ENCODE measurements at regions not wholly inside any gene's neighbourhood (a gene's known extent, or its start where the extent isn't known, plus 50 kb on each side); places are given as distances from the start of the nearest gene placed in this dataset.

DNA sequence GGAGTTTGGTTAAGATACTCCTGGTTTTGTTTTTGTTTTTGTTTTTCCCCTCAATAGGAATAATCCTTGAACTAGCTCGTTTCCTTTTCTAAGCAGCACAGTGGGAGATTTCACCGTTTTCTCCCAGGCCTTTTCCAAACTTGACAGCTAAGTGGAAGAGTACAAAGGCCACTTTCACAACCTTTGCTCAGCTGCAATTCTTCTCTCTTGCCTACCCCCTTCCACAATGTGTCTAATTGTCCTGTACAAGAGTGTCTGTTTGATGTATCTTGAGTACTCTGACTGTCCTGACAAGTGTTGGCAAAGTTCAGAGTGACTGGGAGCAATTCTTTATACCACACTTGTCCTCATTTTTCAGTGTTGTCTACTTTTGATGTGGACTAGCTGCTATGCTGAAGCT, 674.3 kb upstream of the AMOT start:
- intact Hi-C loops (cut with micrococcal nuclease): no loop called here
- BruUV-seq (replicated peaks): no TSS peak
- no peak overlapping the region for H3K4me3 ChIP-seq
- TF ChIP-seq RBM17 (IDR thresholded peaks at IDR 0.05; ENCODE audit: borderline replicate concordance, low read depth, low read length) (no peak), ETS2 (tag; IDR thresholded peaks at IDR 0.05; ENCODE audit: borderline replicate concordance, poor library complexity, severe bottlenecking) (no peak), ZNF175 (CRISPR knock-in tag; IDR thresholded peaks at IDR 0.05; ENCODE audit: low read depth) (no peak), KLF13 (tag; IDR thresholded peaks at IDR 0.05; ENCODE audit: borderline replicate concordance, low read depth) (no peak), HDAC3 (IDR thresholded peaks at IDR 0.05; ENCODE audit: borderline replicate concordance, partially characterized antibody) (no peak), YY1 (IDR thresholded peaks at IDR 0.05; ENCODE audit: borderline replicate concordance in 1 of 3, control insufficient read depth in 1 of 3, extremely low read depth in 1 of 3, insufficient read depth in 3 of 3, insufficient read length in 1 of 3, insufficient replicate concordance in 2 of 3, low read depth in 1 of 3, low read length in 2 of 3) (no peak), ZBTB8A (IDR thresholded peaks at IDR 0.05; ENCODE audit: partially characterized antibody) (no peak), NONO (IDR thresholded peaks at IDR 0.05; ENCODE audit: low read depth in 2 of 2, low read length in 1 of 2) (no peak), SOX6 (IDR thresholded peaks at IDR 0.05) (no peak), ZBED1 (IDR thresholded peaks at IDR 0.05) (no peak), MCM5 (IDR thresholded peaks at IDR 0.05; ENCODE audit: low read depth) (no peak)
- TF ChIP-seq, protein P1, sequence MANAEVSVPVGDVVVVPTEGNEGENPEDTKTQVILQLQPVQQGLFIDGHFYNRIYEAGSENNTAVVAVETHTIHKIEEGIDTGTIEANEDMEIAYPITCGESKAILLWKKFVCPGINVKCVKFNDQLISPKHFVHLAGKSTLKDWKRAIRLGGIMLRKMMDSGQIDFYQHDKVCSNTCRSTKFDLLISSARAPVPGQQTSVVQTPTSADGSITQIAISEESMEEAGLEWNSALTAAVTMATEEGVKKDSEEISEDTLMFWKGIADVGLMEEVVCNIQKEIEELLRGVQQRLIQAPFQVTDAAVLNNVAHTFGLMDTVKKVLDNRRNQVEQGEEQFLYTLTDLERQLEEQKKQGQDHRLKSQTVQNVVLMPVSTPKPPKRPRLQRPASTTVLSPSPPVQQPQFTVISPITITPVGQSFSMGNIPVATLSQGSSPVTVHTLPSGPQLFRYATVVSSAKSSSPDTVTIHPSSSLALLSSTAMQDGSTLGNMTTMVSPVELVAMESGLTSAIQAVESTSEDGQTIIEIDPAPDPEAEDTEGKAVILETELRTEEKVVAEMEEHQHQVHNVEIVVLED (CRISPR knock-in tag; IDR thresholded peaks at IDR 0.05): no peak
- TF ChIP-seq, protein P2, sequence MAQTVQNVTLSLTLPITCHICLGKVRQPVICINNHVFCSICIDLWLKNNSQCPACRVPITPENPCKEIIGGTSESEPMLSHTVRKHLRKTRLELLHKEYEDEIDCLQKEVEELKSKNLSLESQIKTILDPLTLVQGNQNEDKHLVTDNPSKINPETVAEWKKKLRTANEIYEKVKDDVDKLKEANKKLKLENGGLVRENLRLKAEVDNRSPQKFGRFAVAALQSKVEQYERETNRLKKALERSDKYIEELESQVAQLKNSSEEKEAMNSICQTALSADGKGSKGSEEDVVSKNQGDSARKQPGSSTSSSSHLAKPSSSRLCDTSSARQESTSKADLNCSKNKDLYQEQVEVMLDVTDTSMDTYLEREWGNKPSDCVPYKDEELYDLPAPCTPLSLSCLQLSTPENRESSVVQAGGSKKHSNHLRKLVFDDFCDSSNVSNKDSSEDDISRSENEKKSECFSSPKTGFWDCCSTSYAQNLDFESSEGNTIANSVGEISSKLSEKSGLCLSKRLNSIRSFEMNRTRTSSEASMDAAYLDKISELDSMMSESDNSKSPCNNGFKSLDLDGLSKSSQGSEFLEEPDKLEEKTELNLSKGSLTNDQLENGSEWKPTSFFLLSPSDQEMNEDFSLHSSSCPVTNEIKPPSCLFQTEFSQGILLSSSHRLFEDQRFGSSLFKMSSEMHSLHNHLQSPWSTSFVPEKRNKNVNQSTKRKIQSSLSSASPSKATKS (CRISPR knock-in tag; IDR thresholded peaks at IDR 0.05): no peak
- TF ChIP-seq, protein P3, sequence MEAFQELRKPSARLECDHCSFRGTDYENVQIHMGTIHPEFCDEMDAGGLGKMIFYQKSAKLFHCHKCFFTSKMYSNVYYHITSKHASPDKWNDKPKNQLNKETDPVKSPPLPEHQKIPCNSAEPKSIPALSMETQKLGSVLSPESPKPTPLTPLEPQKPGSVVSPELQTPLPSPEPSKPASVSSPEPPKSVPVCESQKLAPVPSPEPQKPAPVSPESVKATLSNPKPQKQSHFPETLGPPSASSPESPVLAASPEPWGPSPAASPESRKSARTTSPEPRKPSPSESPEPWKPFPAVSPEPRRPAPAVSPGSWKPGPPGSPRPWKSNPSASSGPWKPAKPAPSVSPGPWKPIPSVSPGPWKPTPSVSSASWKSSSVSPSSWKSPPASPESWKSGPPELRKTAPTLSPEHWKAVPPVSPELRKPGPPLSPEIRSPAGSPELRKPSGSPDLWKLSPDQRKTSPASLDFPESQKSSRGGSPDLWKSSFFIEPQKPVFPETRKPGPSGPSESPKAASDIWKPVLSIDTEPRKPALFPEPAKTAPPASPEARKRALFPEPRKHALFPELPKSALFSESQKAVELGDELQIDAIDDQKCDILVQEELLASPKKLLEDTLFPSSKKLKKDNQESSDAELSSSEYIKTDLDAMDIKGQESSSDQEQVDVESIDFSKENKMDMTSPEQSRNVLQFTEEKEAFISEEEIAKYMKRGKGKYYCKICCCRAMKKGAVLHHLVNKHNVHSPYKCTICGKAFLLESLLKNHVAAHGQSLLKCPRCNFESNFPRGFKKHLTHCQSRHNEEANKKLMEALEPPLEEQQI (IDR thresholded peaks at IDR 0.05): no peak

More for the DNA sequence above, 674.3 kb upstream of the AMOT start:
- CTCF ChIA-PET (ENCODE audit: low intra/inter-chr PET ratio): no interaction called here
- Histone ChIP-seq H3K9me1 (ENCODE audit: control insufficient read depth, insufficient read depth, low read length) (no peaks in the 10 kb centered on the region), H3K36me3 (ENCODE audit: control insufficient read depth, insufficient read depth, low read length) (no peaks in the 10 kb centered on the region), H2AFZ (ENCODE audit: low read depth, low read length) (no peak overlapping the region), H4K20me1 (replicated peaks; ENCODE audit: control insufficient read depth, insufficient read depth, low read length) (no peaks in the 10 kb centered on the region), H3K27me3 (ENCODE audit: control insufficient read depth in 2 of 2, insufficient read depth in 2 of 2, low read length in 2 of 2) (no peaks in the 10 kb centered on the region), H3K9ac (ENCODE audit: insufficient read depth in 1 of 2, low read depth in 2 of 2, low read length in 2 of 2) (no peak overlapping the region), H3K9me3 (replicated peaks; ENCODE audit: control insufficient read depth, insufficient read depth, low read depth, low read length) (no peaks in the 10 kb centered on the region), H3K27ac (ENCODE audit: extremely low read depth, low read depth, low read length) (no peak overlapping the region), H3K4me2 (ENCODE audit: insufficient read depth, low read length) (no peak overlapping the region), H3K4me1 (replicated peaks in 1 of 2; ENCODE audit: control insufficient read depth in 2 of 2, insufficient read depth in 2 of 2, low read length in 2 of 2) (no peaks in the 10 kb centered on the region), H3K79me2 (ENCODE audit: control insufficient read depth, insufficient read depth, low read length) (no peaks in the 10 kb centered on the region)
- DNase-seq (ENCODE audit: extremely low read depth in 1 of 4, low spot score in 3 of 4) (no peak), ATAC-seq (no peak), FAIRE-seq (no peak)
- in situ Hi-C loops (cut with MboI): no loop called here
- POLR2A ChIA-PET: interaction anchor here (0.6 kb wide), 1 partner anchor 32 kb away, joined by 3 read pairs; no protein-coding TSS in a partner anchor
- 0% methylated on average over 2 of the region's 2 CpGs for WGBS (ENCODE audit: insufficient coverage, low coverage, missing lambda C conversion rate)

All from K562 (cell line).